ENCODE measurements at regions not wholly inside any gene's neighbourhood (a gene's known extent, or its start where the extent isn't known, plus 50 kb on each side); places are given as distances from the start of the nearest gene placed in this dataset.

- no peaks in the 10 kb centered on the region for H3K9me3 ChIP-seq (ENCODE audit: control insufficient read depth in 1 of 2, low read length in 2 of 2)
- H3K4me3 ChIP-seq (ENCODE audit: low read depth in 1 of 2, low read length in 2 of 2): no peak overlapping the region
- H3K4me1 ChIP-seq (ENCODE audit: control insufficient read depth in 1 of 2, insufficient read depth in 2 of 2, low read length in 2 of 2): no peaks in the 10 kb centered on the region
- H3K27me3 ChIP-seq (ENCODE audit: low read depth, low read length): no peaks in the 10 kb centered on the region
- no peak overlapping the region for H3K27ac ChIP-seq (ENCODE audit: low read length)
- no peaks in the 10 kb centered on the region for H3K36me3 ChIP-seq (ENCODE audit: control insufficient read depth in 1 of 2, insufficient read depth in 2 of 2, low read length in 2 of 2)
Measured at GRCh38 chr3:18883571-18883970, 264.7 kb upstream of the KCNH8 start.

- no peaks in the 10 kb centered on the region for H3K9me3 ChIP-seq (ENCODE audit: control insufficient read depth in 1 of 2, low read length in 2 of 2)
- no peak overlapping the region for H3K27ac ChIP-seq (ENCODE audit: low read length)
- H3K36me3 ChIP-seq (ENCODE audit: control insufficient read depth in 1 of 2, insufficient read depth in 2 of 2, low read length in 2 of 2): no peaks in the 10 kb centered on the region
- no peaks in the 10 kb centered on the region for H3K4me1 ChIP-seq (ENCODE audit: control insufficient read depth in 1 of 2, insufficient read depth in 2 of 2, low read length in 2 of 2)
- H3K27me3 ChIP-seq (ENCODE audit: low read depth, low read length): no peaks in the 10 kb centered on the region
- no peak overlapping the region for H3K4me3 ChIP-seq (ENCODE audit: low read depth in 1 of 2, low read length in 2 of 2)
Measured at GRCh38 chr3:18880691-18881090, 267.6 kb upstream of the KCNH8 start.

GRCh38 chr3:18872466-18872865, 275.8 kb upstream of the KCNH8 start:
- Histone ChIP-seq H3K27me3 (ENCODE audit: low read depth, low read length) (no peaks in the 10 kb centered on the region), H3K27ac (ENCODE audit: low read length) (no peak overlapping the region), H3K4me1 (ENCODE audit: control insufficient read depth in 1 of 2, insufficient read depth in 2 of 2, low read length in 2 of 2) (no peaks in the 10 kb centered on the region), H3K9me3 (ENCODE audit: control insufficient read depth in 1 of 2, low read length in 2 of 2) (no peaks in the 10 kb centered on the region), H3K4me3 (ENCODE audit: low read depth in 1 of 2, low read length in 2 of 2) (no peak overlapping the region), H3K36me3 (ENCODE audit: control insufficient read depth in 1 of 2, insufficient read depth in 2 of 2, low read length in 2 of 2) (no peaks in the 10 kb centered on the region)

- H3K4me3 ChIP-seq (ENCODE audit: low read depth in 1 of 2, low read length in 2 of 2): no peak overlapping the region
- no peaks in the 10 kb centered on the region for H3K9me3 ChIP-seq (ENCODE audit: control insufficient read depth in 1 of 2, low read length in 2 of 2)
- no peaks in the 10 kb centered on the region for H3K27me3 ChIP-seq (ENCODE audit: low read depth, low read length)
- no peak overlapping the region for H3K27ac ChIP-seq (ENCODE audit: low read length)
- no peaks in the 10 kb centered on the region for H3K36me3 ChIP-seq (ENCODE audit: control insufficient read depth in 1 of 2, insufficient read depth in 2 of 2, low read length in 2 of 2)
- H3K4me1 ChIP-seq (ENCODE audit: control insufficient read depth in 1 of 2, insufficient read depth in 2 of 2, low read length in 2 of 2): no peaks in the 10 kb centered on the region
Measured at GRCh38 chr3:18870642-18871041, 277.7 kb upstream of the KCNH8 start.

- Histone ChIP-seq H3K4me1 (ENCODE audit: control insufficient read depth in 1 of 2, insufficient read depth in 2 of 2, low read length in 2 of 2) (no peaks in the 10 kb centered on the region), H3K27me3 (ENCODE audit: low read depth, low read length) (no peaks in the 10 kb centered on the region), H3K36me3 (ENCODE audit: control insufficient read depth in 1 of 2, insufficient read depth in 2 of 2, low read length in 2 of 2) (no peaks in the 10 kb centered on the region), H3K4me3 (ENCODE audit: low read depth in 1 of 2, low read length in 2 of 2) (no peak overlapping the region), H3K9me3 (ENCODE audit: control insufficient read depth in 1 of 2, low read length in 2 of 2) (no peaks in the 10 kb centered on the region), H3K27ac (ENCODE audit: low read length) (no peak overlapping the region)
Measured at GRCh38 chr3:18870074-18870640, 278.2 kb upstream of the KCNH8 start.

- Histone ChIP-seq H3K4me3 (ENCODE audit: low read depth in 1 of 2, low read length in 2 of 2) (no peak overlapping the region), H3K9me3 (ENCODE audit: control insufficient read depth in 1 of 2, low read length in 2 of 2) (no peaks in the 10 kb centered on the region), H3K4me1 (ENCODE audit: control insufficient read depth in 1 of 2, insufficient read depth in 2 of 2, low read length in 2 of 2) (no peaks in the 10 kb centered on the region), H3K27ac (ENCODE audit: low read length) (no peak overlapping the region), H3K36me3 (ENCODE audit: control insufficient read depth in 1 of 2, insufficient read depth in 2 of 2, low read length in 2 of 2) (no peaks in the 10 kb centered on the region), H3K27me3 (ENCODE audit: low read depth, low read length) (no peaks in the 10 kb centered on the region)
Measured at GRCh38 chr3:18868911-18869689, 279.2 kb upstream of the KCNH8 start.

GRCh38 chr3:18866899-18867298, 281.4 kb upstream of the KCNH8 start:
- Histone ChIP-seq H3K27ac (ENCODE audit: low read length) (no peak overlapping the region), H3K4me3 (ENCODE audit: low read depth in 1 of 2, low read length in 2 of 2) (no peak overlapping the region), H3K27me3 (ENCODE audit: low read depth, low read length) (no peaks in the 10 kb centered on the region), H3K4me1 (ENCODE audit: control insufficient read depth in 1 of 2, insufficient read depth in 2 of 2, low read length in 2 of 2) (no peaks in the 10 kb centered on the region), H3K36me3 (ENCODE audit: control insufficient read depth in 1 of 2, insufficient read depth in 2 of 2, low read length in 2 of 2) (no peaks in the 10 kb centered on the region), H3K9me3 (ENCODE audit: control insufficient read depth in 1 of 2, low read length in 2 of 2) (no peaks in the 10 kb centered on the region)

GRCh38 chr3:18864933-18865731, 283.2 kb upstream of the KCNH8 start:
- Histone ChIP-seq H3K27ac (ENCODE audit: low read length) (no peak overlapping the region), H3K36me3 (ENCODE audit: control insufficient read depth in 1 of 2, insufficient read depth in 2 of 2, low read length in 2 of 2) (no peaks in the 10 kb centered on the region), H3K27me3 (ENCODE audit: low read depth, low read length) (no peaks in the 10 kb centered on the region), H3K9me3 (ENCODE audit: control insufficient read depth in 1 of 2, low read length in 2 of 2) (no peaks in the 10 kb centered on the region), H3K4me1 (ENCODE audit: control insufficient read depth in 1 of 2, insufficient read depth in 2 of 2, low read length in 2 of 2) (no peaks in the 10 kb centered on the region), H3K4me3 (ENCODE audit: low read depth in 1 of 2, low read length in 2 of 2) (no peak overlapping the region)

GRCh38 chr3:18862077-18862476, 286.2 kb upstream of the KCNH8 start:
- Histone ChIP-seq H3K36me3 (ENCODE audit: control insufficient read depth in 1 of 2, insufficient read depth in 2 of 2, low read length in 2 of 2) (no peaks in the 10 kb centered on the region), H3K9me3 (ENCODE audit: control insufficient read depth in 1 of 2, low read length in 2 of 2) (no peaks in the 10 kb centered on the region), H3K4me1 (ENCODE audit: control insufficient read depth in 1 of 2, insufficient read depth in 2 of 2, low read length in 2 of 2) (no peaks in the 10 kb centered on the region), H3K27ac (ENCODE audit: low read length) (no peak overlapping the region), H3K27me3 (ENCODE audit: low read depth, low read length) (no peaks in the 10 kb centered on the region), H3K4me3 (ENCODE audit: low read depth in 1 of 2, low read length in 2 of 2) (no peak overlapping the region)

- no peaks in the 10 kb centered on the region for H3K27me3 ChIP-seq (ENCODE audit: low read depth, low read length)
- no peaks in the 10 kb centered on the region for H3K9me3 ChIP-seq (ENCODE audit: control insufficient read depth in 1 of 2, low read length in 2 of 2)
- H3K4me3 ChIP-seq (ENCODE audit: low read depth in 1 of 2, low read length in 2 of 2): no peak overlapping the region
- no peaks in the 10 kb centered on the region for H3K4me1 ChIP-seq (ENCODE audit: control insufficient read depth in 1 of 2, insufficient read depth in 2 of 2, low read length in 2 of 2)
- no peak overlapping the region for H3K27ac ChIP-seq (ENCODE audit: low read length)
- H3K36me3 ChIP-seq (ENCODE audit: control insufficient read depth in 1 of 2, insufficient read depth in 2 of 2, low read length in 2 of 2): no peaks in the 10 kb centered on the region
Measured at GRCh38 chr3:18861137-18861536, 287.2 kb upstream of the KCNH8 start.

- Histone ChIP-seq H3K9me3 (ENCODE audit: control insufficient read depth in 1 of 2, low read length in 2 of 2) (no peaks in the 10 kb centered on the region), H3K27me3 (ENCODE audit: low read depth, low read length) (no peaks in the 10 kb centered on the region), H3K27ac (ENCODE audit: low read length) (no peak overlapping the region)
Measured at GRCh38 chr3:18853269-18853668, 295.0 kb upstream of the KCNH8 start.

More at GRCh38 chr3:18853269-18853668, 295.0 kb upstream of the KCNH8 start:
- no peak overlapping the region for H3K4me3 ChIP-seq (ENCODE audit: low read depth in 1 of 2, low read length in 2 of 2)
- H3K36me3 ChIP-seq (ENCODE audit: control insufficient read depth in 1 of 2, insufficient read depth in 2 of 2, low read length in 2 of 2): no peaks in the 10 kb centered on the region
- H3K4me1 ChIP-seq (ENCODE audit: control insufficient read depth in 1 of 2, insufficient read depth in 2 of 2, low read length in 2 of 2): no peaks in the 10 kb centered on the region

Measured in muscle layer of duodenum (tissue), 2 donors.